IMR-90 (cell line): ENCODE measurements at regions not wholly inside any gene's neighbourhood (a gene's known extent, or its start where the extent isn't known, plus 50 kb on each side); places are given as distances from the start of the nearest gene placed in this dataset.
"Not testable (repeated sequence)": the region's sequence is repeated elsewhere in the genome, so short reads cannot be mapped to it uniquely, and the experiment has no call there.

Source experiments
- ATAC-seq: fragments of 200-7000 bp; cut with Tn5 transposase; 2 replicates; pipeline ENCODE4 v1.9.1; 2020; ENCODE audit warnings: low read depth, mild to moderate bottlenecking, moderate library complexity
- BruUV-seq: library from RNA; stranded (reverse); fragments of 400-500 nt; replicated peaks from 2 replicates; lab custom pipeline; 2021; lab: Mats Ljungman, UMichigan
- CTCF ChIA-PET: fragments of 300-600 bp; formaldehyde crosslinking; extraction: SDS; loops from one replicate; lab custom pipeline; 2021; ENCODE audit warnings: antibody characterized with exemption; lab: Yijun Ruan, JAX
- POLR2A ChIA-PET: fragments of 300-600 bp; sonication (Branson Sonifier 250); formaldehyde crosslinking; loops from one replicate; lab custom pipeline; 2022; ENCODE audit warnings: antibody characterized with exemption; ENCODE audit not compliant: unreplicated experiment; lab: Charles Lee
- DNase-seq: peaks from one replicate; pipeline ENCODE4 v3.0.0; 2013
- H2AFZ ChIP-seq: replicated peaks from 2 replicates; pipeline ENCODE3; 2013; ENCODE audit warnings: low read length, mild to moderate bottlenecking; ENCODE audit not compliant: poor library complexity
- H2AK5ac ChIP-seq: 2 replicates; pipeline ENCODE4 v1.6.1; 2013; ENCODE audit warnings: low read depth, low read length, inconsistent platforms
- H2AK9ac ChIP-seq: replicated peaks from 2 replicates; pipeline ENCODE3; 2013; ENCODE audit warnings: mild to moderate bottlenecking, low read depth, low read length, moderate library complexity; ENCODE audit not compliant: poor library complexity
- H2BK120ac ChIP-seq: 2 replicates; pipeline ENCODE4 v1.6.1; 2013; ENCODE audit warnings: low read depth, low read length, inconsistent platforms
- H2BK15ac ChIP-seq: 3 replicates; pipeline ENCODE4 v1.6.1; 2013; ENCODE audit warnings: low read depth, low read length, inconsistent platforms
- H2BK20ac ChIP-seq: 2 replicates; pipeline ENCODE4 v1.6.1; 2013; ENCODE audit warnings: low read depth, mild to moderate bottlenecking, inconsistent platforms, low read length, moderate library complexity
- H2BK5ac ChIP-seq: 2 replicates; pipeline ENCODE4 v1.6.1; 2013; ENCODE audit warnings: mild to moderate bottlenecking, low read depth, low read length, inconsistent platforms; ENCODE audit not compliant: poor library complexity, severe bottlenecking
- H3K14ac ChIP-seq: replicated peaks from 2 replicates; pipeline ENCODE4 v1.6.1; 2013; ENCODE audit warnings: low read depth, low read length, inconsistent platforms
- H3K18ac ChIP-seq: 2 replicates; pipeline ENCODE4 v1.6.1; 2013; ENCODE audit warnings: low read depth, low read length, control low read depth
- H3K23ac ChIP-seq: 2 replicates; pipeline ENCODE4 v1.6.1; 2013; ENCODE audit warnings: low read depth, low read length, inconsistent platforms
- H3K27ac ChIP-seq: 2 replicates; pipeline ENCODE4 v1.5.1; 2013; ENCODE audit warnings: mild to moderate bottlenecking, control low read depth, low read length; ENCODE audit not compliant: insufficient read depth
- H3K27me3 ChIP-seq: 2 replicates; pipeline ENCODE4 v1.6.1; 2013; ENCODE audit warnings: low read length; ENCODE audit not compliant: control insufficient read depth, insufficient read depth
- H3K36me3 ChIP-seq: 2 replicates; pipeline ENCODE4 v1.6.1; 2013; ENCODE audit warnings: low read length, mixed read lengths; ENCODE audit not compliant: control insufficient read depth, insufficient read depth
- H3K4ac ChIP-seq: 2 replicates; pipeline ENCODE4 v1.6.1; 2013; ENCODE audit warnings: low read depth, low read length, inconsistent platforms
- H3K4me1 ChIP-seq: 2 replicates; pipeline ENCODE4 v1.6.1; 2013; ENCODE audit warnings: low read length, mixed read lengths; ENCODE audit not compliant: control insufficient read depth, insufficient read depth
- H3K4me2 ChIP-seq: 2 replicates; pipeline ENCODE4 v1.6.1; 2013; ENCODE audit warnings: low read depth, mild to moderate bottlenecking, control low read depth, low read length, moderate library complexity
- H3K4me3 ChIP-seq: 2 replicates; pipeline ENCODE4 v1.5.1; 2013; ENCODE audit warnings: low read depth, mild to moderate bottlenecking, control low read depth, low read length, moderate library complexity; ENCODE audit not compliant: insufficient read depth
- H3K56ac ChIP-seq: 2 replicates; pipeline ENCODE4 v1.6.1; 2013; ENCODE audit warnings: low read length, inconsistent platforms; ENCODE audit not compliant: insufficient read depth; ENCODE audit errors: extremely low read depth
- H3K79me1 ChIP-seq, 2 experiments: 2 replicates each; pipeline ENCODE4 v1.6.1; 2013; ENCODE audit warnings: low read length in 2 of 2, inconsistent platforms in 1 of 2, low read depth in 1 of 2
- H3K9ac ChIP-seq: 2 replicates; pipeline ENCODE4 v1.6.1; 2013; ENCODE audit warnings: low read depth, low read length, control low read depth
- H3K9me1 ChIP-seq: 2 replicates; pipeline ENCODE4 v1.6.1; 2013; ENCODE audit warnings: low read length, inconsistent platforms; ENCODE audit not compliant: insufficient read depth
- H3K9me3 ChIP-seq: 2 replicates; pipeline ENCODE4 v1.6.1; 2013; ENCODE audit warnings: low read length; ENCODE audit not compliant: control insufficient read depth, insufficient read depth
- H4K20me1 ChIP-seq: 2 replicates; pipeline ENCODE4 v1.6.1; 2013; ENCODE audit warnings: low read length, inconsistent platforms; ENCODE audit not compliant: insufficient read depth
- H4K5ac ChIP-seq: 2 replicates; pipeline ENCODE4 v1.6.1; 2013; ENCODE audit warnings: mild to moderate bottlenecking, low read depth, low read length, control low read depth
- H4K8ac ChIP-seq, 2 experiments: 2 replicates each; pipeline ENCODE4 v1.6.1; 2013; ENCODE audit warnings: low read depth in 2 of 2, low read length in 2 of 2, control low read depth in 1 of 2, inconsistent platforms in 1 of 2
- H4K91ac ChIP-seq: 2 replicates; pipeline ENCODE4 v1.6.1; 2013; ENCODE audit warnings: low read depth, low read length, inconsistent platforms; ENCODE audit not compliant: insufficient read depth
- BHLHE40 ChIP-seq: fragments of 150-350 bp; IDR thresholded peaks from 2 replicates; pipeline ENCODE4 v1.6.1; 2016; ENCODE audit warnings: mild to moderate bottlenecking, low read depth, low read length
- MAFK ChIP-seq: IDR thresholded peaks from 2 replicates; pipeline ENCODE4 v1.6.1; 2012; ENCODE audit warnings: low read depth, low read length, improper control_type of control experiment
- MAZ ChIP-seq: IDR thresholded peaks from 2 replicates; pipeline ENCODE4 v1.6.1; 2012; ENCODE audit warnings: low read depth, mild to moderate bottlenecking, low read length, improper control_type of control experiment, moderate library complexity, borderline replicate concordance
- NFE2L2 ChIP-seq: fragments of 150-350 bp; IDR thresholded peaks from 2 replicates; pipeline ENCODE4 v1.6.1; 2016; ENCODE audit warnings: low read depth, mild to moderate bottlenecking, low read length
- RCOR1 ChIP-seq: IDR thresholded peaks from 2 replicates; pipeline ENCODE4 v1.6.1; 2012; ENCODE audit warnings: mild to moderate bottlenecking, low read length, improper control_type of control experiment; ENCODE audit not compliant: insufficient replicate concordance
- RFX5 ChIP-seq: IDR thresholded peaks from 2 replicates; pipeline ENCODE4 v1.8.0; 2012; ENCODE audit warnings: low read depth, mild to moderate bottlenecking, low read length, moderate library complexity
- WGBS, 2 experiments: methylation state at CpG; one replicate each; pipeline versions ENCODE4 v1.1.5 to v1.1.7; 2013; ENCODE audit warnings: missing lambda C conversion rate in 2 of 2; ENCODE audit not compliant: insufficient read length in 1 of 2; ENCODE audit errors: extremely low coverage in 2 of 2; 5-methylcytosine and 5-hydroxymethylcytosine counted together
- dilution Hi-C: fragments of 300-500 bp; cut with HindIII; formaldehyde crosslinking; loops from one replicate; pipeline ENCODE4 v1.14.3; 2018; ENCODE audit warnings: low sequenced_read_pairs; ENCODE audit not compliant: unreplicated experiment
- in situ Hi-C: fragments of 300-500 bp; cut with MboI; formaldehyde crosslinking; loops from 3 replicates; pipeline ENCODE4 v1.14.3; 2019; ENCODE audit warnings: low sequenced_read_pairs, inconsistent platforms, mixed read lengths
- intact Hi-C: fragments of 100-400 bp; cut with micrococcal nuclease; formaldehyde crosslinking; loops from 2 replicates; pipeline ENCODE4 v1.10.0; 2022

GRCh38 chr16:31810863-31811262 is 62.7 kb upstream of the ZNF267 start:
- H4K5ac ChIP-seq = no peak overlapping the region
- no peak overlapping the region for H4K8ac ChIP-seq
- H2BK5ac ChIP-seq = no peak overlapping the region
- H3K36me3 ChIP-seq = no peaks in the 10 kb centered on the region
- no peak overlapping the region for H3K56ac ChIP-seq
- no peak overlapping the region for H3K18ac ChIP-seq
- no peak for TF ChIP-seq MAFK
- TF ChIP-seq RFX5 = no peak
- TF ChIP-seq BHLHE40 = no peak
- no peak for TF ChIP-seq MAZ
- TF ChIP-seq NFE2L2 = no peak
- TF ChIP-seq RCOR1 = no peak
- no peak overlapping the region for H3K9ac ChIP-seq
- H3K27ac ChIP-seq = no peak overlapping the region
- no peak overlapping the region for H2BK15ac ChIP-seq
- intact Hi-C loops (no loop called here), dilution Hi-C loops (no loop called here), in situ Hi-C loops (no loop called here)
- no peak overlapping the region for H2BK20ac ChIP-seq
- H2AK5ac ChIP-seq = no peak overlapping the region
- no peak overlapping the region for H2BK120ac ChIP-seq
- ChIA-PET POLR2A (no interaction called here), CTCF (no interaction called here)
- H3K79me1 ChIP-seq = no peaks in the 10 kb centered on the region
- no peak overlapping the region for H2AK9ac ChIP-seq
- H4K91ac ChIP-seq = no peak overlapping the region
- ATAC-seq = no peak
- H3K4me2 ChIP-seq = no peak overlapping the region
- H3K4ac ChIP-seq = no peak overlapping the region
- no peaks in the 10 kb centered on the region for H4K20me1 ChIP-seq
- WGBS, 2 experiments = no CpG with 5 or more reads among the region's 5 CpGs
- no peak overlapping the region for H3K4me3 ChIP-seq
- no peaks in the 10 kb centered on the region for H3K9me1 ChIP-seq
- H3K27me3 ChIP-seq = no peaks in the 10 kb centered on the region
- H3K23ac ChIP-seq = no peak overlapping the region
- no peak overlapping the region for H3K14ac ChIP-seq
- DNase-seq = no peak
- H3K4me1 ChIP-seq = no peaks in the 10 kb centered on the region
- H2AFZ ChIP-seq = no peak overlapping the region
- no peaks in the 10 kb centered on the region for H3K9me3 ChIP-seq
- no TSS peak for BruUV-seq

GRCh38 chr16:31816141-31816540 is 57.5 kb upstream of the ZNF267 start:
- H4K20me1 ChIP-seq, H4K5ac ChIP-seq, DNase-seq, H3K4ac ChIP-seq, H3K4me2 ChIP-seq, H2AK5ac ChIP-seq, H3K27ac ChIP-seq, H3K14ac ChIP-seq, H2AFZ ChIP-seq, H2BK20ac ChIP-seq, H3K9ac ChIP-seq, BruUV-seq, H3K4me1 ChIP-seq, dilution Hi-C loops, H3K9me3 ChIP-seq, intact Hi-C loops, H3K4me3 ChIP-seq, H2BK15ac ChIP-seq, H2BK120ac ChIP-seq, H2BK5ac ChIP-seq, in situ Hi-C loops, H3K23ac ChIP-seq, ATAC-seq, H3K36me3 ChIP-seq, H2AK9ac ChIP-seq, H3K27me3 ChIP-seq, H3K9me1 ChIP-seq, H4K91ac ChIP-seq, H3K79me1 ChIP-seq, H3K18ac ChIP-seq, CTCF ChIA-PET, H3K56ac ChIP-seq, POLR2A ChIA-PET, H4K8ac ChIP-seq: not testable (repeated sequence)
- no CpG with 5 or more reads among the region's 6 CpGs for WGBS, 2 experiments
